PC-9 (cell line): ENCODE measurements at regions not wholly inside any gene's neighbourhood (a gene's known extent, or its start where the extent isn't known, plus 50 kb on each side); places are given as distances from the start of the nearest gene placed in this dataset.

Source experiments
- BruUV-seq: library from RNA; stranded (reverse); fragments of 400-500 nt; replicated peaks from 2 replicates; lab custom pipeline; 2021; lab: Mats Ljungman, UMichigan
- CTCF ChIA-PET: fragments of 300-600 bp; sonication (Branson Sonifier 250); formaldehyde crosslinking; loops from one replicate; lab custom pipeline; 2022; ENCODE audit warnings: antibody characterized with exemption; lab: Charles Lee
- POLR2A ChIA-PET: fragments of 300-600 bp; sonication (Branson Sonifier 250); formaldehyde crosslinking; loops from one replicate; lab custom pipeline; 2022; ENCODE audit warnings: antibody characterized with exemption; ENCODE audit not compliant: unreplicated experiment; lab: Charles Lee
- DNase-seq, 2 experiments: peaks; one replicate each; pipeline versions ENCODE4 v3.0.0 to v3.0.0-alpha.2; 2015 to 2022; ENCODE audit warnings: mixed read lengths in 1 of 2
- H2AFZ ChIP-seq: fragments of 200-600 bp; sonication (generic); 2 replicates; pipeline ENCODE4 v1.8.1; 2017; ENCODE audit warnings: antibody characterized with exemption
- H3F3A ChIP-seq: fragments of 200-600 bp; sonication (generic); 2 replicates; pipeline ENCODE4 v1.8.1; 2017; ENCODE audit warnings: antibody characterized with exemption, mild to moderate bottlenecking, low read depth; ENCODE audit not compliant: insufficient read depth
- H3K27ac ChIP-seq: fragments of 200-600 bp; sonication (generic); 2 replicates; pipeline ENCODE4 v1.6.1; 2016; ENCODE audit warnings: mixed run types
- H3K27me3 ChIP-seq: fragments of 200-600 bp; sonication (generic); 2 replicates; pipeline ENCODE4 v1.6.1; 2016; ENCODE audit warnings: low read depth, mixed run types; ENCODE audit not compliant: insufficient read depth
- H3K36me3 ChIP-seq: fragments of 200-600 bp; sonication (generic); 2 replicates; pipeline ENCODE4 v1.6.1; 2016; ENCODE audit warnings: low read depth, mixed run types
- H3K4me1 ChIP-seq: fragments of 200-600 bp; sonication (generic); replicated peaks from 2 replicates; pipeline ENCODE4 v1.6.1; 2016; ENCODE audit warnings: mixed run types; ENCODE audit not compliant: insufficient read depth
- H3K4me2 ChIP-seq: fragments of 200-600 bp; sonication (generic); 2 replicates; pipeline ENCODE4 v1.6.1; 2017; ENCODE audit warnings: mixed run types
- H3K4me3 ChIP-seq: fragments of 200-600 bp; sonication (generic); 2 replicates; pipeline ENCODE4 v1.6.1; 2016; ENCODE audit warnings: mixed run types
- H3K79me2 ChIP-seq: fragments of 200-600 bp; sonication (generic); 2 replicates; pipeline ENCODE4 v1.6.1; 2017; ENCODE audit warnings: low read depth, mixed run types
- H3K9me2 ChIP-seq: fragments of 200-600 bp; sonication (generic); 2 replicates; pipeline ENCODE4 v1.8.1; 2017; ENCODE audit warnings: mild to moderate bottlenecking; ENCODE audit not compliant: insufficient read depth
- H3K9me3 ChIP-seq: fragments of 200-600 bp; sonication (generic); 2 replicates; pipeline ENCODE4 v1.8.1; 2016; ENCODE audit warnings: low read depth; ENCODE audit not compliant: insufficient read depth
- H4K20me1 ChIP-seq: fragments of 200-600 bp; sonication (generic); 2 replicates; pipeline ENCODE4 v1.8.1; 2017; ENCODE audit not compliant: insufficient read depth
- CTCF ChIP-seq: fragments of 200-600 bp; sonication (generic); conservative IDR thresholded peaks from 2 replicates; pipeline ENCODE4 v1.6.1; 2017; ENCODE audit warnings: mixed run types, antibody characterized with exemption, mild to moderate bottlenecking, moderate library complexity
- EZH2 ChIP-seq: fragments of 200-600 bp; sonication (generic); IDR thresholded peaks from 2 replicates; pipeline ENCODE4 v1.8.0; 2017; ENCODE audit warnings: antibody characterized with exemption, low read depth
- intact Hi-C: fragments of 100-400 bp; cut with micrococcal nuclease; formaldehyde crosslinking; loops from one replicate; pipeline ENCODE4 v1.10.0; 2022; ENCODE audit not compliant: unreplicated experiment

- no peaks in the 10 kb centered on the region for H3K4me1 ChIP-seq
- POLR2A ChIA-PET, result no interaction called here
- no peaks in the 10 kb centered on the region for H3K9me2 ChIP-seq
- intact Hi-C loops, result no loop called here
- H3K79me2 ChIP-seq, result no peaks in the 10 kb centered on the region
- CTCF ChIA-PET, result no interaction called here
- peaks cover 5% of the 10 kb centered on the region; the same call in 1 of the 2 replicates for H3K9me3 ChIP-seq
- no peaks in the 10 kb centered on the region for H3K27me3 ChIP-seq
- H3K36me3 ChIP-seq, result no peaks in the 10 kb centered on the region
- H2AFZ ChIP-seq, result no peak overlapping the region
- no peak for DNase-seq
- no peaks in the 10 kb centered on the region for H3F3A ChIP-seq
- no peaks in the 10 kb centered on the region for H4K20me1 ChIP-seq
- no TSS peak for BruUV-seq
- TF ChIP-seq CTCF (no peak), EZH2 (no peak)
- no peak overlapping the region for H3K4me3 ChIP-seq
- no peak overlapping the region for H3K4me2 ChIP-seq
- H3K27ac ChIP-seq, result no peak overlapping the region
These were observed 152.9 kb downstream of the RNASET2 start for GRCh38 chr6:166803471-166803870.

GRCh38 chr6:166802401-166802800 lies 153.9 kb downstream of the RNASET2 start:
- no peaks in the 10 kb centered on the region for H3K9me2 ChIP-seq
- H4K20me1 ChIP-seq, result no peaks in the 10 kb centered on the region
- intact Hi-C loops, result no loop called here
- H3K27me3 ChIP-seq, result peaks cover 9% of the 10 kb centered on the region
- peaks cover 5% of the 10 kb centered on the region; the same call in 1 of the 2 replicates for H3K9me3 ChIP-seq
- BruUV-seq, result no TSS peak
- no peak for DNase-seq
- H3K36me3 ChIP-seq, result no peaks in the 10 kb centered on the region
- H3K79me2 ChIP-seq, result no peaks in the 10 kb centered on the region
- no peaks in the 10 kb centered on the region for H3F3A ChIP-seq
- H3K4me1 ChIP-seq, result no peaks in the 10 kb centered on the region
- H3K4me2 ChIP-seq, result no peak overlapping the region
- no peak overlapping the region for H3K27ac ChIP-seq
- TF ChIP-seq CTCF, result no peak
- TF ChIP-seq EZH2, result no peak
- ChIA-PET POLR2A (no interaction called here), CTCF (no interaction called here)
- H3K4me3 ChIP-seq, result no peak overlapping the region
- no peak overlapping the region for H2AFZ ChIP-seq

GRCh38 chr6:166800137-166800536 lies 156.2 kb downstream of the RNASET2 start:
- H2AFZ ChIP-seq, result no peak overlapping the region
- ChIA-PET CTCF (no interaction called here), POLR2A (no interaction called here)
- no peak overlapping the region for H3K4me3 ChIP-seq
- H4K20me1 ChIP-seq, result no peaks in the 10 kb centered on the region
- H3K79me2 ChIP-seq, result no peaks in the 10 kb centered on the region
- H3K36me3 ChIP-seq, result no peaks in the 10 kb centered on the region
- no peak for TF ChIP-seq CTCF
- TF ChIP-seq EZH2, result no peak
- BruUV-seq, result no TSS peak
- no peaks in the 10 kb centered on the region for H3K4me1 ChIP-seq
- no peak overlapping the region for H3K27ac ChIP-seq
- H3K4me2 ChIP-seq, result no peak overlapping the region
- no peaks in the 10 kb centered on the region for H3K9me2 ChIP-seq
- no peaks in the 10 kb centered on the region for H3K9me3 ChIP-seq
- no peak for DNase-seq
- intact Hi-C loops, result no loop called here
- H3K27me3 ChIP-seq, result peaks cover 31% of the 10 kb centered on the region
- no peaks in the 10 kb centered on the region for H3F3A ChIP-seq
